Limb (tissue), 2 donors: ENCODE measurements at regions not wholly inside any gene's neighbourhood (a gene's known extent, or its start where the extent isn't known, plus 50 kb on each side); places are given as distances from the start of the nearest gene placed in this dataset.

Experiments used
- DNase-seq, 2 donors: peaks; one replicate each; pipeline ENCODE4 v3.0.0-alpha.2; 2016; ENCODE audit errors: extremely low spot score in 2 of 2

DNA sequence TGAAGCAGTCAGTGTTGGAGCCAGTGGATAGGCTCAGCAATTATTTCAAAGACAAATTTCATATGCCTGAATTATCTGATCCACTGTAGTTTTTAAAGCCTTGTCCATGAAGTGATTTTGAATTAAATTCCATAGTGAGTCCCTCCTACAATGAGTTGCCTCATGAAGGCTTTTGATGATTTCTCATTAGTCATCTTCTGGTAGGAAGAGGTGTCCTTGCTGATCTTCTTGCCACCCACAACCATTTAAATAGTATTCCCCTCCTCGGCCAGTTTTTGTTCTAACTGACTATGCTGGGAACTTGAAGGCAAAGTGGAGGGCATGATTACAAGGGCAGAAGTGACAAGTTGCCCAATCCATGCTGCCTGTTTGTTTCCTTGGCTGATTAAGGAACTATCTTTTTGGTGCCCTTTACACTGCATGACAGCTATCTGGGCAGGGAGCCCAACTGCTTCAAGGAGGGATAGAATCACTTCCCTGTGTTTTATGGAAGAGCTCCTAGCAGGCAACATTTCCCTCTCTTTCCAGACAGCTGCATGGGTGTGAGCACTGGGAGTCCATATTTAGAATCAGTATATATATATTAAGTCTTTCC, 617.5 kb downstream of the ZPLD1 start:
- DNase-seq: peak; percentile 21 to 29

DNA sequence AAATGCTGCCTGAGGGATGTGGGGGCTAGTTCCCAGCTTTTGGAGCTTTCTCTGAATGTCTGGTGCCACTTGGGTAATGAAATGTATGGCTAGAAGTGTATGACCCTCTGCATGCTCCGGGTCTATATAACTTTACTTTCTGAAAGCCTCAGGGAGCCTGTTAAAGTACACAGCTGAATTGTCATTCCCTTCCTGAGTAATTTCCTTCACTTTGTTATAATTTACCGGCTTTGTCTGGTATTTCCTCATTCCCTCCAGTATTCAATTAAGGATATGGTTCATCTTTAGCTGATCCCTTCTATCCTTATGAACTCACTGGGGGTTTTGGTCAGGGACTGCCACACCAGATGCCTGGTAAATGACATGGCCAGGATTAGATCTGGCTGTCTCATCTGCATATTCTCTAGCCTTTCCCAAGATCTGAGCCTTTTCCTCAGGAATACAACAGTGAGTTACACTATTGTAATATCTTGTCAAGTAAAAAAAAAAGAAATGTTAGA, 620.3 kb downstream of the ZPLD1 start:
- DNase-seq: no peak

DNA sequence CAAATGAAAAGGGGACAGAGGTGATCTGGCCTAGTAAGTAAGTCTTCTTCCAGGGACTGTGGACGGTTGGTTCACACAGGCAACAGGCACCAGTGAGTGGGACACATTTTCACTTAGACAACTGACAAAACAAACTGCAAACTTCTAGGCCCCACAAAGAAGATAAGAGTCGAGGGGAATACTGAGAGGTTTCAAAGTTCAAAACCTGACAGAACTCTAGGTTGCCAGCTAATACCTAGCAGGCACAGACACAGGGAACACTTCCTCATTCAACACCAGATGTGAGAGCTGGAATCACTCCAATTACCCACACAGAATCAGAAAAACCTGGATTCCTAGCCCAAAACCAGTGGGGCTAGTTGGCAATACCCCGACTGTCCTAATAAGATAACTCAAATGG, 621.7 kb downstream of the ZPLD1 start:
- DNase-seq: no peak

DNA sequence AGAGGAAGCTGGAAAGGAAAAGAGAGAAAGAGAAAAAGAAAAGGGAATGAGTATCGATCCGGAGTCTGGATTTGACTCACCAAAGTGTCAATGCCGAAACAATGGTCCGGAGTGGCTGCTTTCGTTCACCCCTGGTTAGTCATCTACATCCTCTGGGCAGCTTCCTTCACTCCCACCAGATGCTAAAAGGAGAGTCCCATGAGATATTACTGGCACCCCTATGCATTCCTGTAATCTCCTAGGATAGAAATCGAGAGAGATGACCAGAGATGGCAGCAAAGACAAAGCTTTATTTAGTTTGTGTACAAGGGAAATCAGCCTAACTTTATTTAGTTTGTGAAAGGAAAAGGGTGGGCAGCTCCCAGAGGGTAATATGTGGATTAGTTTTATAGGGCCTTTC, 622.2 kb downstream of the ZPLD1 start:
- no peak for DNase-seq

DNA sequence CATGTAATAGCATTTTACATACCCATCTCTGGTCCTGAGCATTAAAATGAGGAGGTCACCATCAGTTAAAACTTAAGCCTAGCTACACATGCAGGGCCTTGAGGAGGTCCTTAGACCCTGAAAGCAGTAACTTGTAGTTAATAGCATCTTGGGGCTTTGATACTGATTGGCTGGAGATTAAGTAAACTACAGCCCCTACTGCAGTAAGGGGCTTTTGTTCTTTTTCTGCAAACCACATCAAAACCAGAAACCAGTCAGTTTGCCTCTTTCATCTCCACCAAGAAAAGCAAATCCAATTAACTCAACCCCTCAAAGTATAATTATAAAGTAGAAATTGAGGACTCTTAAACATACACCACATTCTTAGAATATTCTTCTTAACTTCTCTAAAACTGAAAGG, 622.7 kb downstream of the ZPLD1 start:
- DNase-seq: no peak

DNA sequence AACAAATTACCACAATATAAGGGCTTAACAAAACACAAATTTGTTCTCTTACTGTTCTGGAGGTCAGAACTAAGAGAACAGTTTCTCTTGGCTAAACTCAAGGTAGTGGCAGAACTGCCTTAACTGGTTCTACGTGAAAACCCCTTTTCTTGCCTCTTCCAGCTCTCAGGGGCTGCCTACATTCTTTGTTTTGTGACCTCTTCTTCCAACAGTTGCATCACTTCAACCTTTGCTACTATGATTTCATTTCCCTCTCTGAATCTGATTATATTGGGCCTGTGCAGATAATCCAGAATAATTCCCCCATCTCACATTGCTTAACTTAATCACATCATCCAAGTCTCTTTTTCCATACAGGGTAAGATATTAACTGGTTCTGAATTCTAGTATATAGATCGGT, 624.6 kb downstream of the ZPLD1 start:
- no peak for DNase-seq

DNA sequence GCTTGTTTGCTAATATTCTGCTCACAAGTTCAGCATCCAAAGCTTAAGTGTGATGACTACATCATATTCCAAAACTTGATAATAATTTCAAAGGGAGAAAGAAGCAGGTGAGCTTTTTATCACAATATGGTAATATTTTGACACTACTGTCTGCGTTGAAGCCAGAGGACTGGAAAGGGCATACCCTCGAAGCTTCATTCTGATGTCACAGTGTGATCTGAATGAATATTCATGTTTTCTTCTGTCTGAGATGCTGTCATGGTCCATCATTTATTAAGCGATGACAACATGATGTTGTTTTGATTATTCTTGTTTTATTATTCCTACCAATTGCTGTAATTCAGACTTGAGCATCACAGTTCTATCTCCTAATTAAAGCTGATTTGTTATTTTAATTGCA, 625.4 kb downstream of the ZPLD1 start:
- no peak for DNase-seq

DNA sequence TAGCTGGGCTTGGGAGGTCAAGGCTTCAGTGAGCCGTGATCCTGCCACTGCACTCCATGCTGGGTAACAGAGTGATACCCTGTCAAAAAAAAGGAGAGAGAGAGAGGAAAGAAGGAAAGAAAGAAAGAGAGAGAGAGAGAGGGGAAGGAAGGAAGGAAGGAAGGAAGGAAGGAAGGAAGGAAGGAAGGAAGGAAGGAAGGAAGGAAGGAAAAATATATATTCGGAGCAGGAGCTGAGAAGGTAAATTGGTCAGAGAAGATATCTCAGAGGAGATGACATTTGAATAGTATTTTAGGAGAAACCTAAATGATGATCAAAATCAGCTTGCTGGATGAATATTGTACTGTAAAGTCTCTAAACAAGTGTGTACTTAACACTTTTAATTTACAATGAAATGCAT, 633.1 kb downstream of the ZPLD1 start:
- no peak for DNase-seq

DNA sequence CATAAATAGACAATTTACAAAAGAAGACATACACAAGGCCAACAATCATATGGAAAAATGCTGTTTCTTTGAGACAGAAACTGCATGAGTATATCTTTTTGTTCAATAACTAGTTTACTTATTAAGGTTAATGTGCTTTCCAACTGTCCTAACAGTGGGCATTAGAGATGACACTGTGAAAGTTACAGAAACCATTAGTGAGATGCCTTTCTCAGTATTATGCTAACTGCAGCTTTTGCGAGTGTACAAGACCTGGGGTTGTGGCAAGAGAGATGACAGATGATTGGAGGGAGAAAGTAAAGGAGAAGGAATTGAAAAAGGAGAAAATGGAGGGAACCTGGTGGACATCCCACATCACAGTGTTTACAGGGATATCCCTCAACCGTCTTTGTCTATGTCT, 640.5 kb downstream of the ZPLD1 start:
- DNase-seq: no peak

DNA sequence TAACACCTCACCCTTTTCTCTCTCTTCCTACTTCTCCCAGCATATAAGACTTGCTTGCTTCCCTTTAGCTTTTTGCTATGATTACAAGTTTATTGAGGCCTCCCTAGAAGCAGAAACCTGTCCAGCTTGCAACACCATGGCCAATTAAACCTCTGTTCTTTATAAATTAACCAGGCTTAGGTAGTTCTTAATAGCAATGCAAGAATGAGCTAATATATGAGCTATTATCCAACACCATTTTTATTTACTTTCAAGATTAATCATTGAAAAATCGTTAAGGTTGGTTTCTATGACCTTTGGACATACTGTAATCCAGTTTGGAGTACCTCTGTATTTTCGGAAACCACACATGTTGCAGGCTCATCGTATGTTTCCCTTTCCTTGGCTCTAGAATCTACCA, 643.1 kb downstream of the ZPLD1 start:
- no peak for DNase-seq

DNA sequence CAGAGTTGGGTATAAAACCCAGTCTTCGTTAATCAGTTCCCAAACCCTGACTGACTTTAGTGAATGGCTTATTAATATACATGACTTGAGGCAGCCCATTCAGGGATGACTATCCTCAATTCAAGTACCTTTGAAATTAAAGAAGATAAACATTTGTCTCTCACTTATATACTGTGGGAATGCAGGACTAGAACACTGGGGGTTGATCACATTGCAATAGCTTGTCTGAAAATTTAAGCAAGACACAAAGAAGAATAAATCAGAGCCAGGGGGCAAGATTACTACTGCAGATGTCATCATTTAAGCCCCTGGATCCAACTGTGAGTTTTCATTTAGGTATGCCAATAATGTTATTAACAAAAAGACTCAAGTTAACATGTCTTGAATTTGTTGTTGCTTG, 647.7 kb downstream of the ZPLD1 start:
- no peak for DNase-seq

DNA sequence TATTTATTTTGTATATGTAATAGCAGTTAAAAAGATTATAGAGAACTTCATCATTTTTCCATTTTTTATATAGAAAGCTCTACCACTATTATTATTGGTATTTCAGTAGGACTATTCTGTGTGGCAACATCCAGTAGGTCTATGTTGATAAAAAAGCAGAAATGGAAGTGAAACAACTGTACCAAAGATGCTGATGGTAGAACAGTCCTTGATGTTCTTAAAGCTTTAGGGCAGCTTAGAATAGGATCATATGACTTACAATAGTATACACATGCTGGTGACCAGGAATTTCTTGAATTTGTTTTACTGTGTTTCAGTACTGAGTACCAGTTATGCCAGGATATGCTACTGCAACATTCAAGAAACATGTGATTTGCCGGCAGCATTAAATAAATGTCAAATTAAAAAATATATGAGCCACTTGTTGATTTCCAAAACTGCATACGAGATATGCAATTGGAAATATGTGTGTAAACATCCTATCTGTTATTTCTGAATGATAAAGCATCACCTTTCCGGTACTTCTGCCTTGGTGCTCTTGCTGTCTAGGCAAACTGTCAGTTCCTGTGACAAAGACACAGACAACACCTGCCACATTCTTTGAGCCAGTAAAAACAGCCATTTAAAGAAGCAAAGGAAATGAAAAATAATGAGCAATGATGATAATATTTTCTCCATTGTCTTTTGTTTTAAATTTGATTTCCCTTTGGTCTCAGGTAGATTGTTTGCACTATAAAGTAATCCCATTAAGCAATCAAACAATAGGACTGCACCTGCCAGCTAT, 649.2 kb downstream of the ZPLD1 start:
- no peak for DNase-seq

DNA sequence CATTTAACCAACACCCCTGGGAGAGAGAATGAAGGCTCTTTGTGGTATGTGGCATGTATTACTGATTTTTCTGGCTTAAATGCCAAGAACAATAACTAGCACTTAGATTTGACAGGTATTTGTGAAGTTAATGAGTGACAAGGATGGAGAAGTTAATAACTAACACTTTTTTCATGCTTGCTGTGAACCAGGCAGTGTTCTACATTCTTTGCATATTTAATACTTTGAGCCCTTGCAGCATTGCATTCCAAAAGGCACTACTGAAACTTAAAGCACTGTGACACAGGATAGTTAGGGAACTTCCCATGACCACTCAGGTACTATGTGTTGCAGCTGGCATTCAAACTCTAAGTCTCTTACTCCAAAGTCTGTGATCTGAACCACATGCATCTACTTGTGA, 650.6 kb downstream of the ZPLD1 start:
- no peak for DNase-seq

DNA sequence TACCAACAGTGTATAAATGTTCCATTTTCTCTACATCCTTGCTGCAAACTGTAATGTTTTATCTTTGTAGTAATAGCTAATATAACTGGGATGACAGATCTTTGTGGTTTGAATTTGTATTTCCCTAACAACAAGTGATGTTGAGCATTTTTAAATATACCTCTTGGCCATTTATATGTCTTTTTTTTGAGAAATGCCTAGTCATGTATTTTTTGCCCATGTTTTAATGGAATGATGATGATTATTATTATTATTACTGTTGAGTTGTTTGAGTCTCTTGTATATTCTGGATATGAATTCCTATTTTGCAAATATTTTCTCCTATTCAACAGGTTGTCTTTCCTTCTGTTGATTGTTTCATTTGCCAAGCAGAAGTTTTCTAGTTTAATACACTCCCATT, 654.9 kb downstream of the ZPLD1 start:
- DNase-seq: no peak

DNA sequence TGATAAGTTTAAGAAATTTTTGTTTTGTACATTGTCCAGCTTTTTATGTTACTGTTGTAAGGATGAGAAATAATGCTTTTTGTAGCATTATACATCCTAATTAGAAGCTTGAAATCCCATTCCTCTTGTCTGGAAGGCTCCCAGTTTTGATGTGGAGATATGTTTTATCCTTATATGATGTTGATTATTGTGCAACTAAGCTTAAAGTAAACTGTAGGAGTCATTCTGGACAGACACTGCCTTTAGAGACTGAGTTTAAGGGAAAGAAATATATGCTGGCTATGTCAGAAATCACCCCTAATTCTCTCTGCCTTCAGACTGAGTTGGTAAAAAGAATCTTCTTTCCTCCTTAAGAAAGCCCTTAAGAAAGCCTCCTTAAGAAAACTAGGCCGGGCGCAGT, 670.4 kb downstream of the ZPLD1 start:
- no peak for DNase-seq

DNA sequence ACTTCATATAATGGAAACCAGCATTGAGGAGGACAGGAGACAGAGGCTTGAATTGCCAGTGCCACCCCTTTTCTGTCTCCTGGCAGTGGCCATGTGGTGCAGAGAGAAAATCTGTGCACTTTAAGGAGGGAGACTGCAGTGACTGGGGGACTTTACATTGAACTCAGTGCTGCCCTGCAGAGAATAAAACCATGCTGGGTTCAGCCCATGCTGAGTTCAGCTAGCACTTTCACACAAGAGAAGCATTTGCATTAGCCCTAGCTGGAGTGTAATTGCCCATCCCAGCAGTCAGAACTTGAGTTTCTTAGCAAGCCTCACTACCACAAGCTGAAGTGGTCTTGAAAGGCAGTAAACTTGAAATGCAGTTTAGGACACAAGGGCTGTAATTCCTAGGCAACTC, 677.5 kb downstream of the ZPLD1 start:
- DNase-seq: no peak

DNA sequence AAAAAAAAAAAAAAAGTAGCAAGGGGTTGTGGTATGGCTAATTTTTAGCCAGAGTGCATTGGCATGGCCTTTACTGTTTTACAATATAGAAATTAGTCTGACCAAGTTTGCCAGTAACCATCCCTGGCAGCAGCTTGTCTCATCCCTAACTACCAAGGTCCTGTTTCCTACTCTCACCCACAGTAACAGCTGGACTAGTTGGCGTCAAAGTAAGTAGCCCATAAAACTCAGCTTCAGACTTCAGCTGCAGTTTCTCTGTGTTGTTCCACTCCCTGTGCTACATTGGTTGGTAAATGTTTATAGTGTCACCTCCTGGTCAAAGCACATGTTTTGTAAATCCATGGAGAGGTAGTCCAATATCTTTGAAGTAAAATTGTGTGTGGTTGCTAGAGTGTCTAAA, 691.3 kb downstream of the ZPLD1 start:
- DNase-seq: no peak

DNA sequence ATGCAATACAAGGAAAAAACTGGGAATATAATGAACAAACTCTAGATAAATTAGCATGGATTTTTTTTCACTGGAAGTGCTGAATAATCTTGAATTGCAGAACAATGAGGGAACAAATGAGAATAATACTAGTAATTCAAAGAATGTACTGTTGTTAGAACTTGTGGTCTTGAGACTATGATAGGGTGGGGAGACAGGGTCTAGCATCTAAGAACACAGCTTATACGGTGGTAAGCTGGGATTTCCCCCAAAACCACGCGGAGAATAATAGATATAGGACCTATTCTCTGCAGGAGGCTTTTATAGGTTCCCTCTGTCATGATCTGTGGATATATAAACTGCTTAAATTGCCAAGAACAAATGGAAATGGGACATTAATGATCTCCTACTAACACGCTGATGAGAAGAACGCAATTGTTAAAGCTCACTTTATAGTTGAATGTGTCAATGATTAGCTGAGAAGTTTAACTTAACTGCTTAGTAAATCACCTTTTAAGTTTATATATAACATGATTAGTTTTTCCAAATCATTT, 692.3 kb downstream of the ZPLD1 start:
- no peak for DNase-seq

DNA sequence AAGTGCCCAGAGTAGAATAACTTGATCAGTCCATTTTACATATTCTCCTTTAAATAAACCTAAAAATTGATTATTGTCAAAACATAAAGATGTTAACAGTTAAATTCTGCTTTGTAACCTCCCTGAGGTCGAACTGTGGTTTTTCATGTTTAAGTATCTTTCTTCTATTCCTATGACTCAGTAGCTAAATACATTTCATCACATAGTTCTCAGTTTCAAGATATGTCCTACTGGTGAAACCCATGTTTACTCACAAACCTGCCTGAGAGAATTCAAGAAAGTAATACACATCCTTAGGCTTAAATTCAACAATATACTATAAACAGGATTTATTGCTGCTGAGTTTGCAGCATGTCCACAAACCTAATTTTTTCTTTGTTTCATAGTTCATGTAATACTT, 692.9 kb downstream of the ZPLD1 start:
- DNase-seq: no peak

DNA sequence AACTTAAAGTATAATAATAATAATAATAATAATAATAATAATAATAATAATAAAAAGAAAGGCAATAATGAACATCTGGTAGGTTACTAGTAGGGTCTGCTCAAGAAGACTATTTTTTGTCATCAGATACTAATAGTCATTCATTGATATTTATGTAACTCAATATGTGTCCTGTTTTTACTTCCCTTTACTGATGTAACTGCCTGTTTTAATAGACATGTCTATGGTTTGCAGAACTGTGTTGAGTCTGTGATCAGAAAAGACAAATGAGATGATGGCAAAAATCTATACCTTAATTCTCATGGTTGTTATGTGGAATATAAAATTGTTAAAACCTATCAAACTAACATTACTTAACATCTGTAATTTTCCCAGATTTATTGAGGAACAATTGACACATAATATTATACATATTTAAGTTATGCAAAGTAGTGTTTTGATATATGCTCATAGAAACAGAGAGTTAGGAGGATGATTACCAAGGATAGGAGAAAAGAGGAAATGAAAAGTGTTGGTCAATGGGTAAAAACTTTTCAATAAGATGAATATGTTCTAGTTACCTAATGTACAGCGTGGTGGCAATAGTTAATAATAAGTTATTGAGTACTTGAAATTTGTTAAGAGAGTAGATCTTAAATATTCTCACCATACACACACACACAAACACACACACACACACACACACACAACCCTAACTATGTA, 699.4 kb downstream of the ZPLD1 start:
- no peak for DNase-seq

DNA sequence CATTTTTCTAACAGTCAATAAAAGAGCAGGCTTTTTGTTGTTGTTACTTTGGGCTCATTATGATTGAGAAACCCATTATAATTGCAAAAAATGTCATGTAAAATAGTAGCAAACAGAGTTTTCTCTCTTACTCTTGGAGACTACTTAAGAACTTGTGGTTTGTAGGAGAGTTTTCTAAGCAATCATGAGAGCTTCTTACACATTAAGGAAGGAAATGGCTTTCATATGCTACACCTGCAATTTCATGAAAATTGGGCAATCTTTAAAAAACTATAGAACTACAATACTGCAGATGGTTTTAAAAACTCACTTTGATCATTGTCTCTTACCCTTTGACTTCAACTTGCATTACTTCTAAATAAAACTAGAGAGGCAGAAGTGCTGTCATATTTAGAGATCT, 701.8 kb downstream of the ZPLD1 start:
- no peak for DNase-seq

DNA sequence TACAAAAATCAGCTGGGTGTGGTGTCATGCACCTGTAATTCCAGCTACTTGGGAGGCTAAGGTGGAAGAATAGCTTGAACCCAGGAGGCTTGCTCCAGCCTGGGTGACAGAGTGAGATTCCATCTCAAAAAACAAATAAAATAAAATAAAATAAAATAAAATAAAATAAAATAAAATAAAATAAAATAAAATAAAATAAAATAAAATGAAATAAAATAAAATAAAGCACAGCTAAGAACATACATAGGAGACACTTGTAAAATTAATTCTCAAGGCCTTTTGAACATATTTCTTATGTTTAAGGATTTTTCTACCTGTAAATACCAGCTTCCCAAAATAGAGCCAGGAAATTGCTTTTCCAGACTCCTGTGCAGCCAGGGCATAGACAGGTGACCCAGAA, 703.0 kb downstream of the ZPLD1 start:
- no peak for DNase-seq

DNA sequence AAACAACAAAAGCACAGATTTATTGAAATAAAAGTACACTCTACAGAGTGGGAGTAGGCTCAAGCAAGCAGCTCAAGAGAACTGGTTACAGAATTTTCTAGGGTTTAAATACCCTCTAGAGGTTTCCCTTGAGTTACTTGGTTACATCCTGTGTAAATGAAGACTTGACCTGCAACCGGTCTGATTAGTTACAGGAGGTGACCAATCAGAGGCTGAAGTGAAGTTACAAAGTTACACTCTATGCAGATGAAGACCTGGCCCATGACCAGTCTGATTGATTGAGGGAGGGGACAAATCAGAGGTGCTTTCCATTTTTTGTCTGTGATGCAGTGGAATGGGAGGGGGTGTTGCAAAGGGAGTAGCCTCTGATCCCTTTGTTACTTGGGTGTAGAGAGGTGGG, 723.4 kb downstream of the ZPLD1 start:
- DNase-seq: no peak
